ENCODE measurements at regions not wholly inside any gene's neighbourhood (a gene's known extent, or its start where the extent isn't known, plus 50 kb on each side); places are given as distances from the start of the nearest gene placed in this dataset.

DNA sequence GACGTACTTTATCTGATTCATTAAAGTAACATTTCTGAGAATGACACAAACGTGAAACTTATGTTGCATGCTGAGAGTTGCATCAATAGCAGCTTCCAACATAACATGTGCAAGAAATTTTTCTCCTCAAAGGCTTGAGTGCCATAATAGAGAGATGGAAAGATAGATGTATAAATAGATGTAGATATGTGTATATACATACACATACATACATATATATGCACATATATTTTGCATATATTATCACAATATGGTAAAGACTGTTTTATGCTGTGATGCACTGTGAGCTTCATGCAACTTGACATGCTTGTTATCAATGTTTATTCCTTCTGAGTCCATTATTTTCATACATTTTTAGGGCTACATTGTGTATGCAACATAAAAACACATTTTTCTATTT is 270.6 kb upstream of the GALNTL6 start:
- TF ChIP-seq POLR2A (IDR thresholded peaks at IDR 0.05), result no peak
- TF ChIP-seq, protein P1, sequence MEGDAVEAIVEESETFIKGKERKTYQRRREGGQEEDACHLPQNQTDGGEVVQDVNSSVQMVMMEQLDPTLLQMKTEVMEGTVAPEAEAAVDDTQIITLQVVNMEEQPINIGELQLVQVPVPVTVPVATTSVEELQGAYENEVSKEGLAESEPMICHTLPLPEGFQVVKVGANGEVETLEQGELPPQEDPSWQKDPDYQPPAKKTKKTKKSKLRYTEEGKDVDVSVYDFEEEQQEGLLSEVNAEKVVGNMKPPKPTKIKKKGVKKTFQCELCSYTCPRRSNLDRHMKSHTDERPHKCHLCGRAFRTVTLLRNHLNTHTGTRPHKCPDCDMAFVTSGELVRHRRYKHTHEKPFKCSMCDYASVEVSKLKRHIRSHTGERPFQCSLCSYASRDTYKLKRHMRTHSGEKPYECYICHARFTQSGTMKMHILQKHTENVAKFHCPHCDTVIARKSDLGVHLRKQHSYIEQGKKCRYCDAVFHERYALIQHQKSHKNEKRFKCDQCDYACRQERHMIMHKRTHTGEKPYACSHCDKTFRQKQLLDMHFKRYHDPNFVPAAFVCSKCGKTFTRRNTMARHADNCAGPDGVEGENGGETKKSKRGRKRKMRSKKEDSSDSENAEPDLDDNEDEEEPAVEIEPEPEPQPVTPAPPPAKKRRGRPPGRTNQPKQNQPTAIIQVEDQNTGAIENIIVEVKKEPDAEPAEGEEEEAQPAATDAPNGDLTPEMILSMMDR (IDR thresholded peaks at IDR 0.05), result no peak
- no peak for TF ChIP-seq POLR2AphosphoS5 (IDR thresholded peaks at IDR 0.05; ENCODE audit: insufficient read depth in 1 of 2, low read depth in 1 of 2)
